ENCODE measurements at regions not wholly inside any gene's neighbourhood (a gene's known extent, or its start where the extent isn't known, plus 50 kb on each side); places are given as distances from the start of the nearest gene placed in this dataset.

- no peak overlapping the region for H2BK120ac ChIP-seq (ENCODE audit: low read depth, low read length)
- H3K9me1 ChIP-seq (ENCODE audit: insufficient read depth, low read length), result peaks cover 14% of the 10 kb centered on the region
- dilution Hi-C loops (cut with HindIII; ENCODE audit: low sequenced_read_pairs, unreplicated experiment) (no loop called here), intact Hi-C loops (cut with micrococcal nuclease) (no loop called here), in situ Hi-C loops (cut with MboI; ENCODE audit: low sequenced_read_pairs) (no loop called here)
- DNase-seq (no peak), ATAC-seq (ENCODE audit: low read depth) (no peak)
- BruUV-seq (replicated peaks), result no TSS peak
- no peak overlapping the region for H2AK9ac ChIP-seq (replicated peaks; ENCODE audit: low read depth, low read length, poor library complexity)
- WGBS, 2 experiments (ENCODE audit: extremely low coverage in 2 of 2, insufficient read length in 1 of 2), result 90% methylated on average over 5 of the region's 6 CpGs; no CpG with 5 or more reads in 1 of the 2 experiments
- H3K23ac ChIP-seq (ENCODE audit: low read depth, low read length), result no peak overlapping the region
- H2BK5ac ChIP-seq (ENCODE audit: low read depth, low read length, poor library complexity, severe bottlenecking), result no peak overlapping the region
- H3K4me2 ChIP-seq (ENCODE audit: low read depth, low read length), result no peak overlapping the region
- no peak overlapping the region for H4K5ac ChIP-seq (ENCODE audit: low read depth, low read length)
- H3K36me3 ChIP-seq (ENCODE audit: control insufficient read depth, insufficient read depth, low read length), result no peaks in the 10 kb centered on the region
- H2AK5ac ChIP-seq (ENCODE audit: low read depth, low read length), result no peak overlapping the region; the same call in 1 of the 2 replicates
- POLR2A ChIA-PET (ENCODE audit: unreplicated experiment), result no interaction called here
- no peak overlapping the region for H3K56ac ChIP-seq (ENCODE audit: extremely low read depth, insufficient read depth, low read length)
- H3K27me3 ChIP-seq (ENCODE audit: control insufficient read depth, insufficient read depth, low read length), result no peaks in the 10 kb centered on the region; the same call in 1 of the 2 replicates
- H3K27ac ChIP-seq (ENCODE audit: insufficient read depth, low read length), result no peak overlapping the region
- H3K14ac ChIP-seq (replicated peaks; ENCODE audit: low read depth, low read length), result no peak overlapping the region
- H3K18ac ChIP-seq (ENCODE audit: low read depth, low read length), result no peak overlapping the region
- H2AFZ ChIP-seq (replicated peaks; ENCODE audit: low read length, poor library complexity), result no peak overlapping the region
- no peak overlapping the region for H3K4me3 ChIP-seq (ENCODE audit: insufficient read depth, low read depth, low read length)
- H2BK15ac ChIP-seq (ENCODE audit: low read depth, low read length), result no peak overlapping the region
- H3K79me1 ChIP-seq (ENCODE audit: low read depth in 1 of 2, low read length in 2 of 2), result peaks cover 0 to 3% of the 10 kb centered on the region in 2 experiments; a peak in 1 of 4 replicates
- no peak overlapping the region for H4K91ac ChIP-seq (ENCODE audit: insufficient read depth, low read depth, low read length)
- no peak overlapping the region for H2BK20ac ChIP-seq (ENCODE audit: low read depth, low read length)
- no peak for TF ChIP-seq RCOR1 (IDR thresholded peaks at IDR 0.05; ENCODE audit: insufficient replicate concordance, low read length)
- no peak for TF ChIP-seq POLR2A (IDR thresholded peaks at IDR 0.05; ENCODE audit: low read depth, low read length)
- TF ChIP-seq CEBPB (IDR thresholded peaks at IDR 0.05; ENCODE audit: low read depth, low read length), result no peak
- no peak for TF ChIP-seq MAFK (IDR thresholded peaks at IDR 0.05; ENCODE audit: low read depth, low read length)
- TF ChIP-seq MAZ (IDR thresholded peaks at IDR 0.05; ENCODE audit: borderline replicate concordance, low read depth, low read length), result no peak
- TF ChIP-seq USF2 (IDR thresholded peaks at IDR 0.05; ENCODE audit: low read depth, low read length), result no peak
- no peak for TF ChIP-seq RFX5 (IDR thresholded peaks at IDR 0.05; ENCODE audit: low read depth, low read length)
- no peak for TF ChIP-seq MXI1 (IDR thresholded peaks at IDR 0.05; ENCODE audit: borderline replicate concordance, low read depth, low read length)
- no peak for TF ChIP-seq NFE2L2 (IDR thresholded peaks at IDR 0.05; ENCODE audit: low read depth, low read length)
- no peak for TF ChIP-seq SMC3 (IDR thresholded peaks at IDR 0.05; ENCODE audit: low read depth, low read length)
- no peak for TF ChIP-seq CHD1 (IDR thresholded peaks at IDR 0.05; ENCODE audit: low read depth, low read length)
- TF ChIP-seq BHLHE40 (IDR thresholded peaks at IDR 0.05; ENCODE audit: low read depth, low read length), result no peak
- no peak for TF ChIP-seq ELK1 (IDR thresholded peaks at IDR 0.05; ENCODE audit: borderline replicate concordance, low read depth, low read length)
- no peak for TF ChIP-seq RAD21 (IDR thresholded peaks at IDR 0.05; ENCODE audit: low read length)
- no peak for TF ChIP-seq FOS (IDR thresholded peaks at IDR 0.05; ENCODE audit: low read depth, low read length)
- TF ChIP-seq CTCF (conservative IDR thresholded peaks at IDR 0.05; ENCODE audit: low read depth, low read length), result no peak
- H3K4me1 ChIP-seq (ENCODE audit: control insufficient read depth, insufficient read depth, low read length), result peaks cover 18% of the 10 kb centered on the region
- H4K8ac ChIP-seq (ENCODE audit: low read depth in 2 of 2, low read length in 2 of 2), result no peak overlapping the region
- H4K20me1 ChIP-seq (ENCODE audit: insufficient read depth, low read length), result no peaks in the 10 kb centered on the region
- no peaks in the 10 kb centered on the region for H3K9me3 ChIP-seq (ENCODE audit: control insufficient read depth, insufficient read depth, low read length)
- H3K4ac ChIP-seq (ENCODE audit: low read depth, low read length), result no peak overlapping the region
- CTCF ChIA-PET, result no interaction called here
- no peak overlapping the region for H3K9ac ChIP-seq (ENCODE audit: low read depth, low read length)
Observed at GRCh38 chr1:8139383-8139782, 113.3 kb upstream of the ERRFI1 start.
